SU-DHL-6 (cell line): ENCODE measurements at regions not wholly inside any gene's neighbourhood (a gene's known extent, or its start where the extent isn't known, plus 50 kb on each side); places are given as distances from the start of the nearest gene placed in this dataset.

Experiments
- H2AFZ ChIP-seq: fragments of 200-600 bp; sonication (generic); 2 replicates; pipeline ENCODE4 v1.6.1; 2014; ENCODE audit warnings: low read depth, mild to moderate bottlenecking, moderate library complexity, mixed read lengths, antibody characterized with exemption, low read length; ENCODE audit not compliant: severe bottlenecking
- H3F3A ChIP-seq: fragments of 200-600 bp; shearing (Covaris generic); 2 replicates; pipeline ENCODE4 v1.6.0; 2016; ENCODE audit warnings: antibody characterized with exemption, mild to moderate bottlenecking; ENCODE audit not compliant: insufficient read depth
- H3K27ac ChIP-seq: fragments of 200-600 bp; sonication (generic); 2 replicates; pipeline ENCODE4 v1.5.1; 2016; ENCODE audit warnings: low read depth, mild to moderate bottlenecking, low read length, moderate library complexity, mixed read lengths
- H3K27me3 ChIP-seq: fragments of 200-600 bp; sonication (generic), shearing (Covaris generic); 2 replicates; pipeline ENCODE4 v1.6.0; 2014; ENCODE audit warnings: mild to moderate bottlenecking, low read length
- H3K36me3 ChIP-seq: fragments of 200-600 bp; sonication (generic); 2 replicates; pipeline ENCODE4 v1.6.1; 2014; ENCODE audit warnings: mild to moderate bottlenecking, low read length, mixed read lengths
- H3K4me2 ChIP-seq: fragments of 300-600, 200-600 bp; shearing (Covaris generic), sonication (generic); 2 replicates; pipeline ENCODE4 v1.6.0; 2014; ENCODE audit warnings: low read length, low read depth, mild to moderate bottlenecking; ENCODE audit not compliant: poor library complexity, severe bottlenecking
- H3K4me3 ChIP-seq: fragments of 200-600 bp; sonication (generic); 2 replicates; pipeline ENCODE4 v1.5.1; 2014; ENCODE audit warnings: antibody characterized with exemption, low read length, mild to moderate bottlenecking, mixed read lengths; ENCODE audit not compliant: insufficient read depth, poor library complexity, severe bottlenecking
- H3K79me2 ChIP-seq: fragments of 200-600 bp; sonication (generic); 2 replicates; pipeline ENCODE4 v1.6.1; 2014; ENCODE audit warnings: mild to moderate bottlenecking, low read length, moderate library complexity; ENCODE audit not compliant: insufficient read depth
- H3K9ac ChIP-seq: fragments of 200-600 bp; sonication (generic); 2 replicates; pipeline ENCODE4 v1.7.0; 2014; ENCODE audit warnings: mild to moderate bottlenecking, low read length
- H3K9me2 ChIP-seq: fragments of 200-600 bp; sonication (generic); replicated peaks from 2 replicates; pipeline ENCODE4 v1.6.1; 2014; ENCODE audit warnings: low read length; ENCODE audit not compliant: insufficient read depth
- H3K9me3 ChIP-seq: fragments of 200-600 bp; sonication (generic); 2 replicates; pipeline ENCODE4 v1.6.1; 2014; ENCODE audit warnings: low read length, mixed read lengths; ENCODE audit not compliant: insufficient read depth
- H4K20me1 ChIP-seq: fragments of 200-600 bp; sonication (generic); 2 replicates; pipeline ENCODE4 v1.6.1; 2014; ENCODE audit warnings: low read depth, mild to moderate bottlenecking, antibody characterized with exemption, low read length, moderate library complexity, mixed read lengths
- EZH2phosphoT487 ChIP-seq: fragments of 200-600 bp; sonication (generic), shearing (Covaris generic); conservative IDR thresholded peaks from 2 replicates; pipeline ENCODE4 v1.6.1; 2018; ENCODE audit warnings: mild to moderate bottlenecking, antibody characterized with exemption, low read length, moderate library complexity, mixed read lengths
- TF ChIP-seq, protein P1 (sequence below): fragments of 200-600 bp; sonication (generic); IDR thresholded peaks from one replicate; pipeline ENCODE4 v1.5.1; 2017; ENCODE audit warnings: antibody characterized with exemption, mild to moderate bottlenecking, low read length, moderate library complexity; ENCODE audit not compliant: insufficient read depth, poor library complexity, severe bottlenecking

DNA sequence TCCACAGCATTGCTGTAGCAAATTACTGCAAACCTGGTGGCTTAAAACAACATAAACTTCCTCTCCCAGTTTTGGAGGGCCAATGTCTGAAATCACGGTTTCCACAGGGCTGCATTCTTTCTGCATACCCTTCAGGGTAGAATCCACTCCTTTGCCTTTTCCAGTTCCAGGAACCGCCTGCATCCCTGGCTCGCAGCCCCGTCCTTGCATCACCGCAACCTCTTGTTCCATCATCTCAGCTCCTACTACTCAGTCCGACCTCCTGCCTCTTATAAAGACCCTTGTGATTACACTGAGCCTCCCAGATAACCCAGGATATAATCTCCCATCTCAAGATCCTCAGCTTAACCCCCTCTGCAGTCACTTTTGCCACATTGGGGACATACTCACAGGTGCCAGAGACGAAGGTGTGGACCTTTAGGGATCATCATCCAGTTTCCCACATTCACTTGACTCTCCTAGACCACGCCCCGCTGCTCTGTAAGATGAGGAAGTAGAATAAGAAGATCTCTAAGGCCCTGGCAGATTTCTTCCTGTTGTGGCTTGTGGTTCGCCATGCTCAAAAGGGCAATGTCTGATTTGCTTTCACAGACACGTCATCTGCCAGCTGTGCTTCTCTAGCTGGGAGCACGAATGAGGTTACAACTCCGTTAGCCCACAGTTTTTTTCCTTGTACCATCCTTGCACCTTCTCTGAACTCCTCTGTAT is 103.6 kb upstream of the AGAP1 start:
- Histone ChIP-seq H3K4me2 (no peak overlapping the region), H3F3A (no peaks in the 10 kb centered on the region), H4K20me1 (no peaks in the 10 kb centered on the region), H3K4me3 (no peak overlapping the region), H3K27me3 (no peaks in the 10 kb centered on the region), H3K79me2 (no peaks in the 10 kb centered on the region), H3K36me3 (no peaks in the 10 kb centered on the region), H3K9ac (no peak overlapping the region), H2AFZ (no peak overlapping the region), H3K9me2 (no peaks in the 10 kb centered on the region), H3K9me3 (no peaks in the 10 kb centered on the region), H3K27ac (no peak overlapping the region)
- TF ChIP-seq, protein P1, sequence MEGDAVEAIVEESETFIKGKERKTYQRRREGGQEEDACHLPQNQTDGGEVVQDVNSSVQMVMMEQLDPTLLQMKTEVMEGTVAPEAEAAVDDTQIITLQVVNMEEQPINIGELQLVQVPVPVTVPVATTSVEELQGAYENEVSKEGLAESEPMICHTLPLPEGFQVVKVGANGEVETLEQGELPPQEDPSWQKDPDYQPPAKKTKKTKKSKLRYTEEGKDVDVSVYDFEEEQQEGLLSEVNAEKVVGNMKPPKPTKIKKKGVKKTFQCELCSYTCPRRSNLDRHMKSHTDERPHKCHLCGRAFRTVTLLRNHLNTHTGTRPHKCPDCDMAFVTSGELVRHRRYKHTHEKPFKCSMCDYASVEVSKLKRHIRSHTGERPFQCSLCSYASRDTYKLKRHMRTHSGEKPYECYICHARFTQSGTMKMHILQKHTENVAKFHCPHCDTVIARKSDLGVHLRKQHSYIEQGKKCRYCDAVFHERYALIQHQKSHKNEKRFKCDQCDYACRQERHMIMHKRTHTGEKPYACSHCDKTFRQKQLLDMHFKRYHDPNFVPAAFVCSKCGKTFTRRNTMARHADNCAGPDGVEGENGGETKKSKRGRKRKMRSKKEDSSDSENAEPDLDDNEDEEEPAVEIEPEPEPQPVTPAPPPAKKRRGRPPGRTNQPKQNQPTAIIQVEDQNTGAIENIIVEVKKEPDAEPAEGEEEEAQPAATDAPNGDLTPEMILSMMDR: no peak
- no peak for TF ChIP-seq EZH2phosphoT487

DNA sequence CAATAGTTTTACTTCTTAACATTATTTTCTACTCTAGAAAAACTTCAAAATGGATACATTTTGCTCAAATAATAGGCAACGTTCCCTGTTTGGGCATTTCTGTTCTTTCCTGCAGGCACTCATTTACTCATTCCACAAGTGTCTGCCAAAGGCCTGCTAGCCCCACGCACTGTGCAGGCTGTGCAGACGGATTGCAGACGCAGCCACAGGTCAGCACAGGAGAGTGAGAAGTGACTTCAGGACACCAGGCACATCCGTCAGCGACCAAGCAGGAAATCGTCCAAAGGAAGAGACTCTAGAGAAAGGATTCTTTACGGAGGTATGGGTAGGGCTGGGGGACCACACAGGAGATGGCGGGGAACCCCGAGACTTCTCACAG is 103.0 kb upstream of the AGAP1 start:
- Histone ChIP-seq H2AFZ (no peak overlapping the region), H3K9ac (no peak overlapping the region), H3K9me3 (no peaks in the 10 kb centered on the region), H4K20me1 (no peaks in the 10 kb centered on the region), H3K9me2 (no peaks in the 10 kb centered on the region), H3K36me3 (no peaks in the 10 kb centered on the region), H3F3A (no peaks in the 10 kb centered on the region), H3K27me3 (no peaks in the 10 kb centered on the region), H3K4me2 (no peak overlapping the region), H3K79me2 (no peaks in the 10 kb centered on the region), H3K4me3 (no peak overlapping the region), H3K27ac (no peak overlapping the region)
- TF ChIP-seq EZH2phosphoT487: no peak
- TF ChIP-seq, protein P1: no peak

DNA sequence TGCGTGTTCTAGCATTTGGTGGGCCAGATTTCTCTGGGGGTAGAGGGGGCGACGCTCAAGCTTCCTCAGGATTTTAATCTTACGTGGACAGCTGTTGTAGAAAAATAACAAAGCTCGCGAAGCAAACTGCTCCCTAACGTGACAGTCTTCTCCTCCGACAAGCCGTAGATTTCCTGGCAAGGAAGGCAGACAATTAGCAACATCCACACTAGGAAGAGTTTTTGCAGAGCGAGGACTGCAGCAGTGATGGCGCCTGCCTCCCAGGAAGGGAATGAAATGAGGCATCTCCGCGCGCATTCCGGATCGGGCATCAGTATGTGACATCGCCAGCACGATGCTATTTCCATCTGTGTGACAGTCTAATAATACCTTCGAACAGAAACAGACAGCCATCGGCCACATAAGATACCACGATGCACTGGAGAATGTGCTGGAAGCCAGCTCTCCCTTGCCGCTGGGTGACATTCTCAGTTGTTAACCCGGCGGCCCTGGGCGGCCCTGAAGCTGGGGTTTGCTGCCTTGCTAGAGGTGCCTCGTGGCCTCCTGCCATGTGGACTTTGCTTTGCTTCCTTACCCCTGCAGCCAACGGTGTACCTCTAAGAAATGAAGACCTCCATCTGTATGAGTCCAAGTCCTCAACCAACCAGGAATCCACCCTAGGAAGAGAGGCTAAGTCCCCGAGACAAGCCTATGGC is 101.8 kb upstream of the AGAP1 start:
- H4K20me1 ChIP-seq: no peaks in the 10 kb centered on the region
- H3K27ac ChIP-seq: no peak overlapping the region
- H2AFZ ChIP-seq: no peak overlapping the region
- H3K9ac ChIP-seq: no peak overlapping the region
- H3K4me2 ChIP-seq: no peak overlapping the region
- no peaks in the 10 kb centered on the region for H3K27me3 ChIP-seq
- no peaks in the 10 kb centered on the region for H3F3A ChIP-seq
- TF ChIP-seq, protein P1: no peak
- no peak for TF ChIP-seq EZH2phosphoT487
- H3K36me3 ChIP-seq: no peaks in the 10 kb centered on the region
- H3K4me3 ChIP-seq: no peak overlapping the region
- H3K79me2 ChIP-seq: no peaks in the 10 kb centered on the region
- no peaks in the 10 kb centered on the region for H3K9me2 ChIP-seq
- H3K9me3 ChIP-seq: no peaks in the 10 kb centered on the region
